HG03442 (cell line): ENCODE measurements at regions not wholly inside any gene's neighbourhood (a gene's known extent, or its start where the extent isn't known, plus 50 kb on each side); places are given as distances from the start of the nearest gene placed in this dataset.

Experiments used
- ATAC-seq: cut with Tn5 transposase; IDR thresholded peaks from one replicate; pipeline ENCODE4 v1.9.1; 2021; ENCODE audit warnings: mild to moderate bottlenecking, moderate library complexity; ENCODE audit not compliant: unreplicated experiment

- no peak for ATAC-seq
These were observed 432.2 kb upstream of the SPRED2 start for GRCh38 chr2:65864619-65865018.

GRCh38 chr2:65863713-65864112 lies 431.3 kb upstream of the SPRED2 start:
- ATAC-seq: no peak

- no peak for ATAC-seq
These were observed 424.5 kb upstream of the SPRED2 start for GRCh38 chr2:65856928-65857327.

GRCh38 chr2:65856423-65856822 lies 424.0 kb upstream of the SPRED2 start:
- ATAC-seq: no peak

- ATAC-seq: no peak
These were observed 418.3 kb upstream of the SPRED2 start for GRCh38 chr2:65850695-65851094.

GRCh38 chr2:65846989-65847678 lies 414.7 kb upstream of the SPRED2 start:
- no peak for ATAC-seq

- ATAC-seq: no peak
These were observed 413.2 kb upstream of the SPRED2 start for GRCh38 chr2:65845442-65846182.

- no peak for ATAC-seq
These were observed 409.7 kb upstream of the SPRED2 start for GRCh38 chr2:65842104-65842503.

GRCh38 chr2:65835975-65836549 lies 403.7 kb upstream of the SPRED2 start:
- ATAC-seq: no peak

GRCh38 chr2:65834771-65835475 lies 402.5 kb upstream of the SPRED2 start:
- ATAC-seq: no peak

GRCh38 chr2:65834062-65834461 lies 401.7 kb upstream of the SPRED2 start:
- no peak for ATAC-seq

GRCh38 chr2:65831509-65831908 lies 399.1 kb upstream of the SPRED2 start:
- no peak for ATAC-seq

GRCh38 chr2:65826567-65826966 lies 394.2 kb upstream of the SPRED2 start:
- no peak for ATAC-seq

- ATAC-seq: no peak
These were observed 391.1 kb upstream of the SPRED2 start for GRCh38 chr2:65823511-65823910.

GRCh38 chr2:65820454-65820853 lies 388.1 kb upstream of the SPRED2 start:
- ATAC-seq: no peak

- ATAC-seq: no peak
These were observed 387.6 kb upstream of the SPRED2 start for GRCh38 chr2:65819963-65820362.

GRCh38 chr2:65818873-65819451 lies 386.6 kb upstream of the SPRED2 start:
- ATAC-seq: no peak

GRCh38 chr2:65813631-65814173 lies 381.3 kb upstream of the SPRED2 start:
- no peak for ATAC-seq

- no peak for ATAC-seq
These were observed 380.5 kb upstream of the SPRED2 start for GRCh38 chr2:65812887-65813286.

- no peak for ATAC-seq
These were observed 375.5 kb upstream of the SPRED2 start for GRCh38 chr2:65807942-65808341.

- no peak for ATAC-seq
These were observed 372.4 kb upstream of the SPRED2 start for GRCh38 chr2:65804777-65805176.
